ENCODE measurements at regions not wholly inside any gene's neighbourhood (a gene's known extent, or its start where the extent isn't known, plus 50 kb on each side); places are given as distances from the start of the nearest gene placed in this dataset.

DNA sequence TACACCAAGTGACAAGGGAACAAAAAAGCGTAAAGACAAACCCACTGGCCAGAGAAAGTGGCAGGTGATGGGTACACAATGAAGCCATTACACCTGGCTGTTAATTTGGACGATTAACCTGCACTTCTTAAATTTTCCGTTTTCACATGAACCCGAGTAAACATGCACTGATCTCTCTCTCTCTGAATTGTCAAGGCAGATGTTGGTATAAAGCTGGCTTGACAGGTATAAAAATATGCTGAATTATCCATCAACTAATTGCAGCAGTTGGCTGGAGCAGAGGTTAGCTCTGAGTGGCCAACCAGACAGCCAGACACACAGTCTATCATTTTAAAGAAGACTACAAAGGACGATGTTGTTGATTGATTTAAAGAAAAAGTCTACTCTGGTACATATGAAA lies 561.7 kb upstream of the ALCAM start:
- Histone ChIP-seq H2BK5ac (ENCODE audit: low read depth, low read length) (no peak overlapping the region), H3K4ac (replicated peaks; ENCODE audit: insufficient read length, low read depth, low read length) (no peak overlapping the region), H2AK5ac (ENCODE audit: low read depth, low read length) (no peak overlapping the region), H3K9ac (replicated peaks in 1 of 4; ENCODE audit: extremely low read depth in 1 of 4, low read depth in 3 of 4, low read length in 3 of 4) (no peak overlapping the region), H3K23ac (ENCODE audit: insufficient read length) (no peak overlapping the region), H3K4me1 (replicated peaks in 1 of 4; ENCODE audit: control insufficient read depth in 3 of 4, insufficient read depth in 4 of 4, low read length in 3 of 4) (no peaks in the 10 kb centered on the region), H2BK120ac (replicated peaks; ENCODE audit: low read depth, low read length) (no peak overlapping the region), H4K5ac (ENCODE audit: insufficient read length, low read depth, low read length) (no peak overlapping the region), H2BK12ac (ENCODE audit: low read depth, low read length) (no peak overlapping the region), H4K8ac (ENCODE audit: extremely low read depth, insufficient read depth, low read length) (no peak overlapping the region), H3K79me1 (ENCODE audit: low read depth, low read length) (no peaks in the 10 kb centered on the region), H3K56ac (replicated peaks; ENCODE audit: insufficient read length, low read depth, low read length) (no peak overlapping the region), H3K4me2 (ENCODE audit: insufficient read depth in 1 of 2, low read depth in 2 of 2, low read length in 2 of 2) (no peak overlapping the region), H3K27me3 (replicated peaks in 1 of 4; ENCODE audit: control insufficient read depth in 3 of 4, extremely low read depth in 1 of 4, insufficient read depth in 3 of 4, low read length in 3 of 4) (no peaks in the 10 kb centered on the region), H3K14ac (ENCODE audit: insufficient read length) (no peak overlapping the region), H4K20me1 (replicated peaks in 1 of 2; ENCODE audit: control insufficient read depth in 1 of 2, insufficient read depth in 2 of 2, low read length in 2 of 2) (no peaks in the 10 kb centered on the region), H3K79me2 (ENCODE audit: control insufficient read depth in 1 of 2, insufficient read depth in 2 of 2, low read length in 2 of 2) (no peaks in the 10 kb centered on the region), H2AFZ (ENCODE audit: low read length) (no peak overlapping the region), H2BK20ac (ENCODE audit: low read length) (no peak overlapping the region), H3K18ac (ENCODE audit: extremely low read depth, low read length) (no peak overlapping the region), H3K4me3 (ENCODE audit: extremely low read depth in 1 of 4, insufficient read depth in 2 of 4, low read depth in 3 of 4, low read length in 4 of 4) (no peak overlapping the region), H3K36me3 (ENCODE audit: control insufficient read depth in 2 of 4, insufficient read depth in 4 of 4, low read length in 3 of 4) (no peaks in the 10 kb centered on the region), H3K9me3 (ENCODE audit: insufficient read depth in 2 of 2, low read depth in 1 of 2, low read length in 1 of 2) (peaks cover 0 to 3% of the 10 kb centered on the region in 2 experiments; a peak in 1 of 4 replicates), H3K27ac (ENCODE audit: low read depth, low read length) (no peak overlapping the region), H2BK15ac (ENCODE audit: low read length) (no peak overlapping the region), H4K91ac (replicated peaks; ENCODE audit: insufficient read length, low read length) (no peak overlapping the region), H3K23me2 (ENCODE audit: low read depth, low read length) (no peaks in the 10 kb centered on the region)
- WGBS, 2 experiments (ENCODE audit: extremely low coverage in 1 of 2, insufficient coverage in 1 of 2, insufficient read length in 1 of 2, insufficient replicate concordance in 2 of 2, low coverage in 1 of 2, low lambda C conversion rate in 2 of 2, missing lambda C conversion rate in 1 of 2): 87% methylated on average over 5 of the region's 5 CpGs; no CpG with 5 or more reads in 1 of the 2 experiments
- DNase-seq (ENCODE audit: low read depth in 1 of 2, low spot score in 2 of 2) (no peak), FAIRE-seq (no peak)
- ChIA-PET POLR2A (ENCODE audit: partially characterized antibody) (no interaction called here), CTCF (ENCODE audit: partially characterized antibody) (no interaction called here)
- TF ChIP-seq, protein P1, sequence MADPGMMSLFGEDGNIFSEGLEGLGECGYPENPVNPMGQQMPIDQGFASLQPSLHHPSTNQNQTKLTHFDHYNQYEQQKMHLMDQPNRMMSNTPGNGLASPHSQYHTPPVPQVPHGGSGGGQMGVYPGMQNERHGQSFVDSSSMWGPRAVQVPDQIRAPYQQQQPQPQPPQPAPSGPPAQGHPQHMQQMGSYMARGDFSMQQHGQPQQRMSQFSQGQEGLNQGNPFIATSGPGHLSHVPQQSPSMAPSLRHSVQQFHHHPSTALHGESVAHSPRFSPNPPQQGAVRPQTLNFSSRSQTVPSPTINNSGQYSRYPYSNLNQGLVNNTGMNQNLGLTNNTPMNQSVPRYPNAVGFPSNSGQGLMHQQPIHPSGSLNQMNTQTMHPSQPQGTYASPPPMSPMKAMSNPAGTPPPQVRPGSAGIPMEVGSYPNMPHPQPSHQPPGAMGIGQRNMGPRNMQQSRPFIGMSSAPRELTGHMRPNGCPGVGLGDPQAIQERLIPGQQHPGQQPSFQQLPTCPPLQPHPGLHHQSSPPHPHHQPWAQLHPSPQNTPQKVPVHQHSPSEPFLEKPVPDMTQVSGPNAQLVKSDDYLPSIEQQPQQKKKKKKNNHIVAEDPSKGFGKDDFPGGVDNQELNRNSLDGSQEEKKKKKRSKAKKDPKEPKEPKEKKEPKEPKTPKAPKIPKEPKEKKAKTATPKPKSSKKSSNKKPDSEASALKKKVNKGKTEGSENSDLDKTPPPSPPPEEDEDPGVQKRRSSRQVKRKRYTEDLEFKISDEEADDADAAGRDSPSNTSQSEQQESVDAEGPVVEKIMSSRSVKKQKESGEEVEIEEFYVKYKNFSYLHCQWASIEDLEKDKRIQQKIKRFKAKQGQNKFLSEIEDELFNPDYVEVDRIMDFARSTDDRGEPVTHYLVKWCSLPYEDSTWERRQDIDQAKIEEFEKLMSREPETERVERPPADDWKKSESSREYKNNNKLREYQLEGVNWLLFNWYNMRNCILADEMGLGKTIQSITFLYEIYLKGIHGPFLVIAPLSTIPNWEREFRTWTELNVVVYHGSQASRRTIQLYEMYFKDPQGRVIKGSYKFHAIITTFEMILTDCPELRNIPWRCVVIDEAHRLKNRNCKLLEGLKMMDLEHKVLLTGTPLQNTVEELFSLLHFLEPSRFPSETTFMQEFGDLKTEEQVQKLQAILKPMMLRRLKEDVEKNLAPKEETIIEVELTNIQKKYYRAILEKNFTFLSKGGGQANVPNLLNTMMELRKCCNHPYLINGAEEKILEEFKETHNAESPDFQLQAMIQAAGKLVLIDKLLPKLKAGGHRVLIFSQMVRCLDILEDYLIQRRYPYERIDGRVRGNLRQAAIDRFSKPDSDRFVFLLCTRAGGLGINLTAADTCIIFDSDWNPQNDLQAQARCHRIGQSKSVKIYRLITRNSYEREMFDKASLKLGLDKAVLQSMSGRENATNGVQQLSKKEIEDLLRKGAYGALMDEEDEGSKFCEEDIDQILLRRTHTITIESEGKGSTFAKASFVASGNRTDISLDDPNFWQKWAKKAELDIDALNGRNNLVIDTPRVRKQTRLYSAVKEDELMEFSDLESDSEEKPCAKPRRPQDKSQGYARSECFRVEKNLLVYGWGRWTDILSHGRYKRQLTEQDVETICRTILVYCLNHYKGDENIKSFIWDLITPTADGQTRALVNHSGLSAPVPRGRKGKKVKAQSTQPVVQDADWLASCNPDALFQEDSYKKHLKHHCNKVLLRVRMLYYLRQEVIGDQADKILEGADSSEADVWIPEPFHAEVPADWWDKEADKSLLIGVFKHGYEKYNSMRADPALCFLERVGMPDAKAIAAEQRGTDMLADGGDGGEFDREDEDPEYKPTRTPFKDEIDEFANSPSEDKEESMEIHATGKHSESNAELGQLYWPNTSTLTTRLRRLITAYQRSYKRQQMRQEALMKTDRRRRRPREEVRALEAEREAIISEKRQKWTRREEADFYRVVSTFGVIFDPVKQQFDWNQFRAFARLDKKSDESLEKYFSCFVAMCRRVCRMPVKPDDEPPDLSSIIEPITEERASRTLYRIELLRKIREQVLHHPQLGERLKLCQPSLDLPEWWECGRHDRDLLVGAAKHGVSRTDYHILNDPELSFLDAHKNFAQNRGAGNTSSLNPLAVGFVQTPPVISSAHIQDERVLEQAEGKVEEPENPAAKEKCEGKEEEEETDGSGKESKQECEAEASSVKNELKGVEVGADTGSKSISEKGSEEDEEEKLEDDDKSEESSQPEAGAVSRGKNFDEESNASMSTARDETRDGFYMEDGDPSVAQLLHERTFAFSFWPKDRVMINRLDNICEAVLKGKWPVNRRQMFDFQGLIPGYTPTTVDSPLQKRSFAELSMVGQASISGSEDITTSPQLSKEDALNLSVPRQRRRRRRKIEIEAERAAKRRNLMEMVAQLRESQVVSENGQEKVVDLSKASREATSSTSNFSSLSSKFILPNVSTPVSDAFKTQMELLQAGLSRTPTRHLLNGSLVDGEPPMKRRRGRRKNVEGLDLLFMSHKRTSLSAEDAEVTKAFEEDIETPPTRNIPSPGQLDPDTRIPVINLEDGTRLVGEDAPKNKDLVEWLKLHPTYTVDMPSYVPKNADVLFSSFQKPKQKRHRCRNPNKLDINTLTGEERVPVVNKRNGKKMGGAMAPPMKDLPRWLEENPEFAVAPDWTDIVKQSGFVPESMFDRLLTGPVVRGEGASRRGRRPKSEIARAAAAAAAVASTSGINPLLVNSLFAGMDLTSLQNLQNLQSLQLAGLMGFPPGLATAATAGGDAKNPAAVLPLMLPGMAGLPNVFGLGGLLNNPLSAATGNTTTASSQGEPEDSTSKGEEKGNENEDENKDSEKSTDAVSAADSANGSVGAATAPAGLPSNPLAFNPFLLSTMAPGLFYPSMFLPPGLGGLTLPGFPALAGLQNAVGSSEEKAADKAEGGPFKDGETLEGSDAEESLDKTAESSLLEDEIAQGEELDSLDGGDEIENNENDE (IDR thresholded peaks at IDR 0.05; ENCODE audit: insufficient replicate concordance, low read length): no peak
